ENCODE measurements at regions not wholly inside any gene's neighbourhood (a gene's known extent, or its start where the extent isn't known, plus 50 kb on each side); places are given as distances from the start of the nearest gene placed in this dataset.

DNA sequence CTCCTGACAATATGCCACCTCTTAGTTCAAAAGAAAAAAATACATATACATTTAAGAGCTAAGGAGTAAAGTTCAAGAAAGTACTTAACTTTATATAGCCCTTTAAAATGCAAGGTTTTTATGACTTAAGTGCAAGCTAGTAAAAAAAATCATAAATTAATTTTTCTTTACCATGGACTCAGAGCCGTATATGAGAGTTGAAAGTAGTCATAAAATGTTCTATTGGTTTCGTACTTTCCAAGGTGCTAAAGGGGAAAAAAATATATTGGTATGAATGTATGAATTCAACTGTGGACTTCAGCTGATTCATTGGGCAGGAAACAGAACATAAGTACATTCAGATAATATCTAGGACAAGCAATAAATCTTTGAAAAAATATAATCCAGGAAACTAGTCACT lies 869.8 kb upstream of the AGA start:
- H3K4me3 Mint-ChIP-seq (ENCODE audit: unreplicated experiment): no peak overlapping the region
- no peaks in the 10 kb centered on the region for H3K4me1 Mint-ChIP-seq (ENCODE audit: low read depth, unreplicated experiment)
- DNase-seq: no peak
- intact Hi-C loops (cut with micrococcal nuclease; ENCODE audit: unreplicated experiment): no loop called here
- Histone ChIP-seq H3K4me3 (ENCODE audit: low read depth, low read length) (no peak overlapping the region), H3K4me1 (no peaks in the 10 kb centered on the region), H3K9me3 (no peaks in the 10 kb centered on the region), H3K36me3 (ENCODE audit: control insufficient read depth, insufficient read depth, low read length) (no peaks in the 10 kb centered on the region), H3K27me3 (replicated peaks; ENCODE audit: control insufficient read depth, insufficient read depth, low read length) (no peaks in the 10 kb centered on the region)
- no peaks in the 10 kb centered on the region for H3K36me3 Mint-ChIP-seq (ENCODE audit: insufficient read depth, unreplicated experiment)
- no peaks in the 10 kb centered on the region for H3K27me3 Mint-ChIP-seq (ENCODE audit: insufficient read depth, unreplicated experiment)
- POLR2A ChIA-PET: no interaction called here
- TF ChIP-seq, protein P1, sequence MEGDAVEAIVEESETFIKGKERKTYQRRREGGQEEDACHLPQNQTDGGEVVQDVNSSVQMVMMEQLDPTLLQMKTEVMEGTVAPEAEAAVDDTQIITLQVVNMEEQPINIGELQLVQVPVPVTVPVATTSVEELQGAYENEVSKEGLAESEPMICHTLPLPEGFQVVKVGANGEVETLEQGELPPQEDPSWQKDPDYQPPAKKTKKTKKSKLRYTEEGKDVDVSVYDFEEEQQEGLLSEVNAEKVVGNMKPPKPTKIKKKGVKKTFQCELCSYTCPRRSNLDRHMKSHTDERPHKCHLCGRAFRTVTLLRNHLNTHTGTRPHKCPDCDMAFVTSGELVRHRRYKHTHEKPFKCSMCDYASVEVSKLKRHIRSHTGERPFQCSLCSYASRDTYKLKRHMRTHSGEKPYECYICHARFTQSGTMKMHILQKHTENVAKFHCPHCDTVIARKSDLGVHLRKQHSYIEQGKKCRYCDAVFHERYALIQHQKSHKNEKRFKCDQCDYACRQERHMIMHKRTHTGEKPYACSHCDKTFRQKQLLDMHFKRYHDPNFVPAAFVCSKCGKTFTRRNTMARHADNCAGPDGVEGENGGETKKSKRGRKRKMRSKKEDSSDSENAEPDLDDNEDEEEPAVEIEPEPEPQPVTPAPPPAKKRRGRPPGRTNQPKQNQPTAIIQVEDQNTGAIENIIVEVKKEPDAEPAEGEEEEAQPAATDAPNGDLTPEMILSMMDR (IDR thresholded peaks at IDR 0.05; ENCODE audit: insufficient read depth in 1 of 2, low read depth in 1 of 2, low read length in 1 of 2, severe bottlenecking in 1 of 2, unreplicated experiment in 1 of 2): no peak
- H3K27ac Mint-ChIP-seq (ENCODE audit: unreplicated experiment): no peak overlapping the region
- CTCF ChIA-PET: no interaction called here
- H3K9me3 Mint-ChIP-seq (ENCODE audit: unreplicated experiment): no peaks in the 10 kb centered on the region
- BruUV-seq (replicated peaks): no TSS peak

DNA sequence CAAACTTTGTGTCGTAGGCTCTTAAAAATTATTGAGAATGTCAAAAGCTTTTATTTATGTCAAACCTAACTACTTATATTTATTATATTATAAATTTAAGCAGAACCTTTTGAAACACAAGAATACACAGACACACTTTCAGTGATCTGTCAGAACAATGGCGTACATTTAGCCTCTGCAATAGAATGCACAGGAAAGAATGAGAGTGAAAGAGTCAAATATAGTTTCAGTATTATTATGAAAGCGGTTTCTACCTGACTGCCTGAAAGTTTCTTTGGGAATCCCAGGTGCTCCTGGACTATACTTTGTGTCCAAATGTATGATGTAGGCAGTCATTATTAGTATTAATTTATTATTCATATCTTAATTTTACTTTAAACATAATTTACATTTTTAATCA lies 872.0 kb upstream of the AGA start:
- Mint-ChIP-seq H3K4me1 (ENCODE audit: low read depth, unreplicated experiment) (no peaks in the 10 kb centered on the region), H3K36me3 (ENCODE audit: insufficient read depth, unreplicated experiment) (no peaks in the 10 kb centered on the region), H3K27me3 (ENCODE audit: insufficient read depth, unreplicated experiment) (no peaks in the 10 kb centered on the region), H3K4me3 (ENCODE audit: unreplicated experiment) (no peak overlapping the region), H3K9me3 (ENCODE audit: unreplicated experiment) (peaks cover under 1% of the 10 kb centered on the region), H3K27ac (ENCODE audit: unreplicated experiment) (no peak overlapping the region)
- ChIA-PET POLR2A (no interaction called here), CTCF (no interaction called here)
- Histone ChIP-seq H3K27me3 (replicated peaks; ENCODE audit: control insufficient read depth, insufficient read depth, low read length) (no peaks in the 10 kb centered on the region), H3K4me3 (ENCODE audit: low read depth, low read length) (no peak overlapping the region), H3K36me3 (ENCODE audit: control insufficient read depth, insufficient read depth, low read length) (no peaks in the 10 kb centered on the region), H3K4me1 (no peaks in the 10 kb centered on the region), H3K9me3 (no peaks in the 10 kb centered on the region)
- no peak for DNase-seq
- intact Hi-C loops (cut with micrococcal nuclease; ENCODE audit: unreplicated experiment): no loop called here
- BruUV-seq (replicated peaks): no TSS peak
- TF ChIP-seq, protein P1 (IDR thresholded peaks at IDR 0.05; ENCODE audit: insufficient read depth in 1 of 2, low read depth in 1 of 2, low read length in 1 of 2, severe bottlenecking in 1 of 2, unreplicated experiment in 1 of 2): no peak

DNA sequence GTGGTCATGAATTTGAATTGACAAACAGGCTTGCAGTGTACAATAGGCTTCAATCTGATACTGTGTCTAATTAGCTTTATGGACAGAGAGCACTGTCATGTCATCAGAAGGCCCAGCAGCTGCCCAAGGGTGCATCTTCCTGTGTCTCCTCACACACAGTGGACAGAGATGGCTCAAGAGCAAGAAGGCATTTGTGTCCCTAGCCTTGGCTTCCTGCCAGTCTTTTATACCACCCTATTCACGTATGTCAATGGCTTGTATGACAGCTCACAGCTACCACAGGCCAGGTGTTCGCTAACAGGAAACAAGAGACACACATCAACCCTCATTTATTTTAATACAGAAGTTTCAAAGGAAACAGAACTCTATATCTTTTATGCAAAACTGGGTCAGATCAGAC lies 874.0 kb upstream of the AGA start:
- Histone ChIP-seq H3K9me3 (no peaks in the 10 kb centered on the region), H3K4me3 (ENCODE audit: low read depth, low read length) (no peak overlapping the region), H3K4me1 (no peaks in the 10 kb centered on the region), H3K36me3 (ENCODE audit: control insufficient read depth, insufficient read depth, low read length) (no peaks in the 10 kb centered on the region), H3K27me3 (replicated peaks; ENCODE audit: control insufficient read depth, insufficient read depth, low read length) (no peaks in the 10 kb centered on the region)
- DNase-seq: no peak
- Mint-ChIP-seq H3K4me3 (ENCODE audit: unreplicated experiment) (no peak overlapping the region), H3K4me1 (ENCODE audit: low read depth, unreplicated experiment) (no peaks in the 10 kb centered on the region), H3K9me3 (ENCODE audit: unreplicated experiment) (peaks cover 10% of the 10 kb centered on the region), H3K36me3 (ENCODE audit: insufficient read depth, unreplicated experiment) (no peaks in the 10 kb centered on the region), H3K27ac (ENCODE audit: unreplicated experiment) (no peak overlapping the region), H3K27me3 (ENCODE audit: insufficient read depth, unreplicated experiment) (no peaks in the 10 kb centered on the region)
- TF ChIP-seq, protein P1 (IDR thresholded peaks at IDR 0.05; ENCODE audit: insufficient read depth in 1 of 2, low read depth in 1 of 2, low read length in 1 of 2, severe bottlenecking in 1 of 2, unreplicated experiment in 1 of 2): no peak
- intact Hi-C loops (cut with micrococcal nuclease; ENCODE audit: unreplicated experiment): no loop called here
- CTCF ChIA-PET: no interaction called here
- POLR2A ChIA-PET: no interaction called here
- no TSS peak for BruUV-seq (replicated peaks)

Measured in Caco-2 (cell line).